ENCODE measurements at regions not wholly inside any gene's neighbourhood (a gene's known extent, or its start where the extent isn't known, plus 50 kb on each side); places are given as distances from the start of the nearest gene placed in this dataset.
"Not testable (repeated sequence)": the region's sequence is repeated elsewhere in the genome, so short reads cannot be mapped to it uniquely, and the experiment has no call there.

DNA sequence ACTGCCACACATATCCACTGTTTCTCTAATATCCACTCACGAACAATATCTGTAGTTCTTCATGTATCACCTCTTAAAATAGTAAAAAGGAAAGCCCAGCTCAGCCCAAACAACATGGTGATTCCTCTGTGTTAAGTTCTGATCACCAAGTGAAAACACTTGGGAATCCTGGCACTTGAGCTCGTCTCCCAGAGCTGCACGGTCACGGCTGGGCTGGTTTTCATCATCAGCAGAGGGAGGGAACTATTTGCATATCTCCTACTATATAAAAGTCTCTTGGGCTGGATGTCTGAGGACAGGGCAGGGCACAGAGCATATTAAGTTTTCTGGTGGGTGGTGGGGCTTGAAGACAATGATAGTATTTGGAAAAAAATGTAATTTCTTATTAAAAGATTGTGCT is 870.6 kb downstream of the TMEM121 start:
- DNase-seq (ENCODE audit: low spot score): no peak

DNA sequence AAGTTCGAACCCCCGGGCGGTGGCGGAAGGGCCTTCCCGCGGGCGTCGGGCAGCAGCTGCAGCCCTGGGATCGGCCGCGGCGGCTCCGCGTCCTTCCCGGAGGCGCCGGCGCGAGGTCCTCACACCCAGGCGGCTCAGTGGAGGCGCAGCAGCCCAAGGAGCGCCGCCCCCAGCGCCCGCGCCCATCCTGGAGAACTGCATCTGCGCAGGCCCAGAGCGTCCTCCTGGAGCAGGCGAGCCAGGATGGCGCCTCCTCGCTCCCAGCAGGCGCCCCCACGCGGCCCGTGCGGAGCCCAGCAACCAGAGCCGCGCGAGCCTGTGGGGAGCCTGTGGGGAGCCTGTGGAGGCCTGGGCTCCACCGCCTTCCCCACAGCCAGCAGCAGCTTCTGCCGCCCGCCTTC is 872.5 kb downstream of the TMEM121 start:
- not testable (repeated sequence) for DNase-seq (ENCODE audit: low spot score)

- DNase-seq (ENCODE audit: low spot score): not testable (repeated sequence)
These were observed 874.9 kb downstream of the TMEM121 start for GRCh38 chr14:106401316-106401715.

- not testable (repeated sequence) for DNase-seq (ENCODE audit: low spot score)
These were observed 883.8 kb downstream of the TMEM121 start for GRCh38 chr14:106410229-106410628.

DNA sequence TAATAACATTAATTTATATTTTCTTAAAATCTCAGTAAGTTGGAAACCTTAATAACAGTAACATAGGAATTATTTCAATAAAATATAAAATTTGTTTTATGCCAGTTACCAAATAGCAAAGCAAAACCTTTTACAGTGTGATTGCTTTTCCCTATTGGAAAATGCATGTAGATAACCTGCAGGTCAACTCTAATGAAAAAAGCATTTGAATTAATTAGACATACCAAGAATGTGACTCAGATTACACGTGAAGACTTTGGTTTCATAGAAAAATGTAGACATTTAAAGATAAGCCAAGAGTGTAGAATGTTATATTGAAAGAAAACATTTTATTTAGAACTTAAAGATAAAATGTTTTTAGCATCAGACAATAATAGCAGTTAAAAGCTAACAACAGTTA is 888.1 kb downstream of the TMEM121 start:
- DNase-seq (ENCODE audit: low spot score): no peak

- peak; percentile 34 for DNase-seq (ENCODE audit: low spot score)
These were observed 891.1 kb downstream of the TMEM121 start for GRCh38 chr14:106417224-106418049.

GRCh38 chr14:106419376-106419965 is 893.1 kb downstream of the TMEM121 start:
- no peak for DNase-seq (ENCODE audit: low spot score)

DNA sequence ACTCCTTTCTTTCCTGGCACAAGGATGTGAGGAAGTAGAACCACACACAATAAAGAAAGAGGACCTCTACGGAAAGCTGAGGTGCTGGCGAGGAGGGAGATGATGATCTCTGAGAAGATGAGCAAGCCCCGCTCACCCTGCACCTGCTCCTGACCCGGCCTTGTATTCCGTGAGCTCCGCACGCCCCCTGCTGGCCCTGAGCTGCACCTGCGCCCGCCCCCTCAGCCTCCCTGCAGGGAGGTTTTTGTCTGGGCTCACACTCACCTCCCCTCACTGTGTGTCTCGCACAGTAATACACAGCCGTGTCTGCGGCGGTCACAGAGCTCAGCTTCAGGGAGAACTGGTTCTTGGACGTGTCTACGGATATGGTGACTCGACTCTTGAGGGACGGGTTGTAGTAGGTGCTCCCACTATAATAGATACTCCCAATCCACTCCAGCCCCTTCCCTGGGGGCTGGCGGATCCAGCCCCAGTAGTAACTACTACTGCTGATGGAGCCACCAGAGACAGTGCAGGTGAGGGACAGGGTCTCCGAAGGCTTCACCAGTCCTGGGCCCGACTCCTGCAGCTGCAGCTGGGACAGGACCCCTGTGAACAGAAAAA is 895.1 kb downstream of the TMEM121 start:
- DNase-seq (ENCODE audit: low spot score): peak; percentile 45

DNA sequence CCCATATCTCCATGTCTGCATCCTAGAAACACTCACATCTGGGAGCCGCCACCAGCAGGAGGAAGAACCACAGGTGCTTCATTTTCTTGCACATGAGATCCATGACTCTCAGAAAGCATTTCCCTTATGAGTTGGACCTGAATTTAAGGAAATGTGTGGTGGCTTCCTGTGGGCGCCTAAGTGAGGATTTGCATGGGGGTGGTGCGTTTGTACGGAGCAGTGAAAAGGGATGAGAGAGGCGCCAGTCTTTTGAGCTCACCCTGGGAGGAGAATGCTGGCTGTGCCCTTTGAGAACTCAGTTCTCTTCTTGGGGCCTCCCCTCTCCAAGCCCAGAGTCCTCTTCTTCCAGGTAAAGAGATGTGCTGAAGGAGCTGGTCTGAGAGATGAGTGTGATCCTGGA is 895.7 kb downstream of the TMEM121 start:
- DNase-seq (ENCODE audit: low spot score): no peak

DNA sequence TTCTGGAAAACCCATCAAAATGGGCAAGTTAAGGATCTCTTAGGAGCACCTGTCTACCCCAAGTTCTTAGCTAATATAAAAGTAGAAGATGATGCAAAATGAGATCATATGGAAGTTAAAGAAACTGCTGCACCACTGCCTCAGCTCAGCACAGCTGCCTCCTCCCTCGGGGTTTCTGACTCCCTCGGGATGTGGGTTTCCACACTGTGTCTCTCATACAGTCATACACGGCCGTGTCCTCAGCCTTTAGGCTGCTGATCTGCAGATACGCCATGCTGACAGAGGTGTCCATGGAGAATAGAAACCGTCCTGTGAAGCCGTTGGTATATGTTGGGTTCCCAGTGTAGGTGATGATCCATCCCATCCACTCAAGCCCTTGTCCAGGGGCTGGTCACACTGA is 898.8 kb downstream of the TMEM121 start:
- DNase-seq (ENCODE audit: low spot score): not testable (repeated sequence)

- DNase-seq (ENCODE audit: low spot score): peak; percentile 36
These were observed 910.0 kb downstream of the TMEM121 start for GRCh38 chr14:106436310-106436905.

- DNase-seq (ENCODE audit: low spot score): no peak
These were observed 916.5 kb downstream of the TMEM121 start for GRCh38 chr14:106442857-106443256.

DNA sequence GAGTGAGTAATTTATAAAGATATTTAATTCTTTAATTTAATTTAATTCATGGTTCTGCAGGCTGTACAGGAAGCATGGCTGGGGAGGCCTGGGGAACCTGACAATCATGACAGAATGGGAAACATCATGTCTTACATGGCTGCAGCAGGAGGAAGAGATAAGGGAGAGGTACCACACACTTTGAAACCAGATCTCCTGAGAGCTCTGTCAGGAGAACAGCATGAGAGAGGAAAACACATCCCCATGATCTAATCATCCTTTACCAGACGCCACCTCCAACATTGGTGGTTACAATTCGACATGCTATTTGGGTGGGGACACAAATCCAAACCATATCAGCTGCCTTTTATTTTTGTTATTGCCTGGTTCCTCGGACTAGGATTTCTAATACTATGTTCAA is 928.6 kb downstream of the TMEM121 start:
- no peak for DNase-seq (ENCODE audit: low spot score)

- peak; percentile 29 for DNase-seq (ENCODE audit: low spot score)
These were observed 933.8 kb downstream of the TMEM121 start for GRCh38 chr14:106459971-106460730.

DNA sequence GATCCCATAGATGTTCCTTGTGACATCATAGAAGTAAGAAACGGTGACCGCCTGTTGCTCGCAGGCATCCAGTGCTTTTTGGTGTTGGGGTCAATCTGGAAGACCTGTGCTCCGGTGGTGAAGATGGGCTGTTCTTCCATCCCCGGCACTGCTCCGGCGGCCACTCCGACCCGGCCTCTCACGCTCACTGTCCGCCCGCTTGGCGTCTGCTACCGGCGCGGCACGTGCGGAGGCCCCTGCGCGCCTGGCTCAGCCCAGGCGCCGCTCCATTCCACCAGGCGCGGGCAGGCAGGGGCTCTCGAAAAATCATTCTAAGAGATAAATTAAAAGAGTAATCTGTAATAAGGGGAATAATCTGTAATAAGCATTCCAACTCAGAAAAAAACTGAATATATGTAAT is 934.5 kb downstream of the TMEM121 start:
- DNase-seq (ENCODE audit: low spot score): no peak

DNA sequence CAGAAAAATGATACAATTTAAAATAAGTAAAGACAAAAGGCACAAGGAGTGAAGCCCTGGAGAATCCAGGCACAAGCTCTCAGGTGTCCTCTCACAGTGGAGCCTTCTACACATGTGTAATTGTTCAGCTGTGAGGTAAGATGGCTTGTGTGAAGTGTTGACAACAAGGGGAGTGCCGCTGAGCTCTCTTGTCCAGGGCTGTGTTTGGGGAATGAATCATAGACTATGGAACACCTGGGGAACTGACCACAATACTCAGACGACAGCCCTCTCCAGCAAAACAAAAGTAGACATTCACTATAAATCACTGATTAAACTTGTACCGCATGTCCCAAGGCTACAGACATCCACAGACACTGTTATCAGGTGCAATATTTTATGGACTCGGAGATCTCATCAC is 940.1 kb downstream of the TMEM121 start:
- DNase-seq (ENCODE audit: low spot score): not testable (repeated sequence)

DNA sequence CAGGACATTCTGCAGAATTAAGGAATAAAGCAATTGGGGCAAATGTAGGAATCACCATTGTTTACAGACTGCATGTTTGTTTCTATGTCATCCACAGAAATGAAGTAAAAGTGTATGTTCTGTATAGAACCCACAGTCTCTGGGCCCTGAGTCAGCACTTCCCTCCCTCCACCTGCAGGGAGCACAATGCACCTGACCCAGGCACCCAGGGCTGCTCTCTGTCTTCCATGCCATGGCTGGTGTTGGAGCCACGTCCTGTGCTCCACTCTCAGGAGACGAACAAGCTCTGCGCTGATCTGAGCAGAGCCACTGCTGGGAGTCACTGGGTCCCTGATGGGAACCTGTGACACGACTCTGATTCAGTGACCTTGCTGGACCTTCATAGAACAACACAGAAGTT is 942.5 kb downstream of the TMEM121 start:
- not testable (repeated sequence) for DNase-seq (ENCODE audit: low spot score)

DNA sequence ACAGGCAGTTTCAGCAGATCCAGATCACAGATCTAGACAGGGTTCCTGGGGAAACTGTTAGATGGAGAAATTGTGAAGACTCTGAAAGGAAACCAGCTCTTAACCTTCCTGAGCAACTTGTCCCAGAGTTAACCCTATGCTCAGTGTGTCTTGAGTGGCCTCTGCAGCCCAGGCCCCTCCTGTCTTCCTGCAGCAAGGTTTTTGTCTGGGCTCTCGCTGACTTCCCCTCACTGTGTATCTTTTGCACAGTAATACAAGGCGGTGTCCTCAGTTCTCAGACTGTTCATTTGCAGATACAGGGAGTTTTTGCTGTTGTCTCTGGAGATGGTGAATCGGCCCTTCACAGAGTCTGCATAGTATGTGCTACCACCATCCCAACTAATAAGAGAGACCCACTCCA is 943.6 kb downstream of the TMEM121 start:
- not testable (repeated sequence) for DNase-seq (ENCODE audit: low spot score)

GRCh38 chr14:106474261-106475028 is 948.1 kb downstream of the TMEM121 start:
- not testable (repeated sequence) for DNase-seq (ENCODE audit: low spot score)

- DNase-seq (ENCODE audit: low spot score): not testable (repeated sequence)
These were observed 948.8 kb downstream of the TMEM121 start for GRCh38 chr14:106475214-106475613.

GRCh38 chr14:106477600-106477999 is 951.2 kb downstream of the TMEM121 start:
- not testable (repeated sequence) for DNase-seq (ENCODE audit: low spot score)
